ENCODE measurements at regions not wholly inside any gene's neighbourhood (a gene's known extent, or its start where the extent isn't known, plus 50 kb on each side); places are given as distances from the start of the nearest gene placed in this dataset.

DNA sequence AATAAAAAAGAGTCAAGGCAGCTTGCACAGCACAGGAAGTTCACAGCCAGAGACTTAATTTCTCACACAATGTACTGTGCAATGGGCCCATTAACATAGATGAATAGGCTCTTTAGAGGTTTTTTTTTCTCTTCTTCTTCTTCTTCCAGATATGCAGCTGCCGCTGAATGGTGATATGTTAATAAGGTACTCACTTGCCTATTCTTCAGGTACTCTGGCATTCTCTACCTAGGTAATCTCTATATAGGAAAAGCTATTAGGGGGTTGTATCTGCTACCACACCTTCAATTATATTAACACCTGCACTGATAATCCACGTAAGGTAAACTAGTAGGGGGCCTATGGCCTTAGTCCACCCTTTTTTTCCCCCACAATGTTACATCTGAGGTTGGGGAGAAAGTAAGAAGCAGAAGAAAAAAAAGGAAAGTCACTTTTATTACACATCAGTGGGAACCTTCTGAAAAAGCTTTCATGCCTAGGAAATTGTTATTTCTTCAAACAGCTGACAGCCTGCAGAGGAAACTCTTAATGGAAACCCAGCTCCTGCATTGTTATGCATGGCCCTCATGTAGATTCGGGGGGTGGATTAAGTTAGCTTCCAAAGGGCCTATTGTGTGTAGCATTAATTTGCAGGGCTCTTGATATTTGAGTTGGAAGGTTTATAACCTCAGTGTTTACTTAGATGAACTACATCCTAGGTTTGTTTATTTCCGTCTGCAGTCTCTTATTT is 525.5 kb downstream of the ZIC1 start:
- no peaks in the 10 kb centered on the region for H3K9me2 ChIP-seq (ENCODE audit: insufficient read depth, low read length)
- H3F3A ChIP-seq (ENCODE audit: insufficient read depth, low read length, poor library complexity, severe bottlenecking): peaks cover 3% of the 10 kb centered on the region
- TF ChIP-seq EZH2 (IDR thresholded peaks at IDR 0.05; ENCODE audit: borderline replicate concordance, insufficient read depth, low read length, poor library complexity, severe bottlenecking): no peak
- TF ChIP-seq SMC3 (conservative IDR thresholded peaks at IDR 0.05; ENCODE audit: poor library complexity): no peak
- TF ChIP-seq RAD21 (conservative IDR thresholded peaks at IDR 0.05): no peak
- TF ChIP-seq MXI1 (conservative IDR thresholded peaks at IDR 0.05; ENCODE audit: poor library complexity, severe bottlenecking): no peak
- TF ChIP-seq EP300 (conservative IDR thresholded peaks at IDR 0.05; ENCODE audit: poor library complexity, severe bottlenecking): no peak
- TF ChIP-seq, protein P1, sequence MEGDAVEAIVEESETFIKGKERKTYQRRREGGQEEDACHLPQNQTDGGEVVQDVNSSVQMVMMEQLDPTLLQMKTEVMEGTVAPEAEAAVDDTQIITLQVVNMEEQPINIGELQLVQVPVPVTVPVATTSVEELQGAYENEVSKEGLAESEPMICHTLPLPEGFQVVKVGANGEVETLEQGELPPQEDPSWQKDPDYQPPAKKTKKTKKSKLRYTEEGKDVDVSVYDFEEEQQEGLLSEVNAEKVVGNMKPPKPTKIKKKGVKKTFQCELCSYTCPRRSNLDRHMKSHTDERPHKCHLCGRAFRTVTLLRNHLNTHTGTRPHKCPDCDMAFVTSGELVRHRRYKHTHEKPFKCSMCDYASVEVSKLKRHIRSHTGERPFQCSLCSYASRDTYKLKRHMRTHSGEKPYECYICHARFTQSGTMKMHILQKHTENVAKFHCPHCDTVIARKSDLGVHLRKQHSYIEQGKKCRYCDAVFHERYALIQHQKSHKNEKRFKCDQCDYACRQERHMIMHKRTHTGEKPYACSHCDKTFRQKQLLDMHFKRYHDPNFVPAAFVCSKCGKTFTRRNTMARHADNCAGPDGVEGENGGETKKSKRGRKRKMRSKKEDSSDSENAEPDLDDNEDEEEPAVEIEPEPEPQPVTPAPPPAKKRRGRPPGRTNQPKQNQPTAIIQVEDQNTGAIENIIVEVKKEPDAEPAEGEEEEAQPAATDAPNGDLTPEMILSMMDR (IDR thresholded peaks at IDR 0.05; ENCODE audit: poor library complexity, severe bottlenecking): no peak
- TF ChIP-seq, protein P2, sequence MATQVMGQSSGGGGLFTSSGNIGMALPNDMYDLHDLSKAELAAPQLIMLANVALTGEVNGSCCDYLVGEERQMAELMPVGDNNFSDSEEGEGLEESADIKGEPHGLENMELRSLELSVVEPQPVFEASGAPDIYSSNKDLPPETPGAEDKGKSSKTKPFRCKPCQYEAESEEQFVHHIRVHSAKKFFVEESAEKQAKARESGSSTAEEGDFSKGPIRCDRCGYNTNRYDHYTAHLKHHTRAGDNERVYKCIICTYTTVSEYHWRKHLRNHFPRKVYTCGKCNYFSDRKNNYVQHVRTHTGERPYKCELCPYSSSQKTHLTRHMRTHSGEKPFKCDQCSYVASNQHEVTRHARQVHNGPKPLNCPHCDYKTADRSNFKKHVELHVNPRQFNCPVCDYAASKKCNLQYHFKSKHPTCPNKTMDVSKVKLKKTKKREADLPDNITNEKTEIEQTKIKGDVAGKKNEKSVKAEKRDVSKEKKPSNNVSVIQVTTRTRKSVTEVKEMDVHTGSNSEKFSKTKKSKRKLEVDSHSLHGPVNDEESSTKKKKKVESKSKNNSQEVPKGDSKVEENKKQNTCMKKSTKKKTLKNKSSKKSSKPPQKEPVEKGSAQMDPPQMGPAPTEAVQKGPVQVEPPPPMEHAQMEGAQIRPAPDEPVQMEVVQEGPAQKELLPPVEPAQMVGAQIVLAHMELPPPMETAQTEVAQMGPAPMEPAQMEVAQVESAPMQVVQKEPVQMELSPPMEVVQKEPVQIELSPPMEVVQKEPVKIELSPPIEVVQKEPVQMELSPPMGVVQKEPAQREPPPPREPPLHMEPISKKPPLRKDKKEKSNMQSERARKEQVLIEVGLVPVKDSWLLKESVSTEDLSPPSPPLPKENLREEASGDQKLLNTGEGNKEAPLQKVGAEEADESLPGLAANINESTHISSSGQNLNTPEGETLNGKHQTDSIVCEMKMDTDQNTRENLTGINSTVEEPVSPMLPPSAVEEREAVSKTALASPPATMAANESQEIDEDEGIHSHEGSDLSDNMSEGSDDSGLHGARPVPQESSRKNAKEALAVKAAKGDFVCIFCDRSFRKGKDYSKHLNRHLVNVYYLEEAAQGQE (IDR thresholded peaks at IDR 0.05; ENCODE audit: borderline replicate concordance): no peak
- no peak for TF ChIP-seq TAF1 (IDR thresholded peaks at IDR 0.05; ENCODE audit: low read depth)
- TF ChIP-seq POLR2AphosphoS5 (IDR thresholded peaks at IDR 0.05): no peak
- H3K4me3 ChIP-seq (ENCODE audit: low read length): no peak overlapping the region
- peaks cover 27% of the 10 kb centered on the region for H3K79me2 ChIP-seq (replicated peaks; ENCODE audit: insufficient read depth, low read length)
- no peak overlapping the region for H3K27ac ChIP-seq (ENCODE audit: low read length)
- no peaks in the 10 kb centered on the region for H3K9me3 ChIP-seq (ENCODE audit: low read length)
- H3K9ac ChIP-seq (ENCODE audit: low read length): no peak overlapping the region
- no peaks in the 10 kb centered on the region for H3K27me3 ChIP-seq (ENCODE audit: insufficient read depth, low read depth, low read length)
- no peaks in the 10 kb centered on the region for H3K36me3 ChIP-seq (ENCODE audit: insufficient read depth, low read length)
- no peaks in the 10 kb centered on the region for H4K20me1 ChIP-seq (ENCODE audit: insufficient read depth)
- no peak overlapping the region for H2AFZ ChIP-seq (ENCODE audit: low read depth, low read length)
- H3K4me2 ChIP-seq (ENCODE audit: low read length): no peak overlapping the region

DNA sequence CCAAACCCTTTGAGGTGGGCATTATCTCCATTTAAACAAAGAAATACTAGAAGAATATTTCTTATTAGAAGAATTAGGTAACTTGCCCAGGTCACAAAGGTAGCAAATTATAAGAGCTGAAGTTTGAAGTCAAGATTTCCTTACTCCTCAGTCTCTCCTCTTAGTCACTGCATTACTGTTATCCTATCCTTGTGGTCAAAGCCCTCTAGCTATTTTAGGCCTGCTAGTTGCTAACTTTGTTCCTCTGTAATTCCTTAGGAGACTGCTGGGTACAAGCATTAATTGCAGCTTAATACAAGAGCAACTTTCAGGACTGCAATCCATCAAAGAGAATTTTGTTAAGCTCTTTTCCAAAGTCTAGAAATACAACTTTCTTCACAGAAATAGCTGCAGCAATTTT is 528.2 kb downstream of the ZIC1 start:
- Histone ChIP-seq H2AFZ (ENCODE audit: low read depth, low read length) (no peak overlapping the region), H3K27ac (ENCODE audit: low read length) (no peak overlapping the region), H3K36me3 (ENCODE audit: insufficient read depth, low read length) (no peaks in the 10 kb centered on the region), H3K4me3 (ENCODE audit: low read length) (no peak overlapping the region), H3K27me3 (ENCODE audit: insufficient read depth, low read depth, low read length) (no peaks in the 10 kb centered on the region), H3K9ac (ENCODE audit: low read length) (no peak overlapping the region), H4K20me1 (ENCODE audit: insufficient read depth) (no peaks in the 10 kb centered on the region), H3F3A (ENCODE audit: insufficient read depth, low read length, poor library complexity, severe bottlenecking) (peaks cover 3% of the 10 kb centered on the region), H3K9me3 (ENCODE audit: low read length) (no peaks in the 10 kb centered on the region), H3K4me2 (ENCODE audit: low read length) (no peak overlapping the region), H3K9me2 (ENCODE audit: insufficient read depth, low read length) (no peaks in the 10 kb centered on the region), H3K79me2 (replicated peaks; ENCODE audit: insufficient read depth, low read length) (peaks cover 52% of the 10 kb centered on the region)
- TF ChIP-seq POLR2AphosphoS5 (IDR thresholded peaks at IDR 0.05) (no peak), RAD21 (conservative IDR thresholded peaks at IDR 0.05) (no peak), MXI1 (conservative IDR thresholded peaks at IDR 0.05; ENCODE audit: poor library complexity, severe bottlenecking) (no peak), EZH2 (IDR thresholded peaks at IDR 0.05; ENCODE audit: borderline replicate concordance, insufficient read depth, low read length, poor library complexity, severe bottlenecking) (no peak), EP300 (conservative IDR thresholded peaks at IDR 0.05; ENCODE audit: poor library complexity, severe bottlenecking) (no peak), TAF1 (IDR thresholded peaks at IDR 0.05; ENCODE audit: low read depth) (no peak), SMC3 (conservative IDR thresholded peaks at IDR 0.05; ENCODE audit: poor library complexity) (no peak)
- TF ChIP-seq, protein P2 (IDR thresholded peaks at IDR 0.05; ENCODE audit: borderline replicate concordance): no peak
- TF ChIP-seq, protein P1 (IDR thresholded peaks at IDR 0.05; ENCODE audit: poor library complexity, severe bottlenecking): no peak
